ENCODE measurements at regions not wholly inside any gene's neighbourhood (a gene's known extent, or its start where the extent isn't known, plus 50 kb on each side); places are given as distances from the start of the nearest gene placed in this dataset.
"Not testable (repeated sequence)": the region's sequence is repeated elsewhere in the genome, so short reads cannot be mapped to it uniquely, and the experiment has no call there.

DNA sequence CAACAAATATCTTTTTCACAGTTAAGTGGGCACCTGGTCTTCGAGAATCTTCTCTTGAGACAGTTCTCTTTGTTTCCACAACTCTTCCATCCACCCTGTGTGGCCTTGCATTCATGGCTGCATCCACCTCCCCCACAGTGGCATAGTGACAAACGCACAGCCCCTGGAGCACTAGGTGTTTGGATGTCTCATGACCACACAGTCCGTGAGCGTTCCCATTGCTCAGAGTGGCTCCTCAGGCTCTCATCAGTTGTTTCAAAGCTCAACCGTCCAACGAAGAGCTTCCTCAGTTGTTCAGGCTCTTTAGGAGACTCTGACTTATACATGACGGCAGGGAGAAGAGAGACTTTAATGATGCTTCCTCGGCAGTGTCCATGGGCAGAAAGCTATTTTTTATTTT is 191.6 kb downstream of the CDRT15L2 start:
- no peak for DNase-seq (ENCODE audit: low read depth)

DNA sequence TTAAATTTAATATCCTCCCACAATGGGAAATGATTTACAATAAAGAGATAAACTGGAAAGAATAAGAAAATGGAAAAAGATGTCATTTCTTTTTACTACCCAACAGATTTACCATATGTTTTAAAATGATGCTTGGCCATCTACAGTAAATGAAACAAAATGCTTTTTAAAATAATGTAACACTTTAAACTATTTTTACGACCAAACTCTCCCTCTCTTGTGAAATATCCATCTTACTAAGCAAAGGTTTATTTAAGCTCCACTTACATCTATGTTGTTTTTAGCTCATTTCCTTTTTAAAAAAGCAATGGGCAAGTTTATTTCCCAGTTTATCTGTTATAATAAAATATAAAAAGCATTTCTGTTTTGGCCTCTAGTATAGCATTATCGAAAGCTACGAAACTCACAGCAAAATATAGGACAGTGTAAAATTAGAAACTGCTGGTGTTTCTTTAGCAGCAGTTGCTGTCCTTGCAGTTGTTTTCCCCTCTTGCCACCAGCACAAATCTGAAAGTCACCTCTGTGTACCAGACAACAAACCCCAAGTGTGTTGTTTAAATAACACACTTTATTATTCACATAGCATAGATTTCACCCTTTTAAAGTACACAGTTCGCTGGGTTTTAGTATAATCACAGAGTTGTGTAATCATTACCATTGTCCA is 195.1 kb downstream of the CDRT15L2 start:
- DNase-seq (ENCODE audit: low read depth) = no peak

DNA sequence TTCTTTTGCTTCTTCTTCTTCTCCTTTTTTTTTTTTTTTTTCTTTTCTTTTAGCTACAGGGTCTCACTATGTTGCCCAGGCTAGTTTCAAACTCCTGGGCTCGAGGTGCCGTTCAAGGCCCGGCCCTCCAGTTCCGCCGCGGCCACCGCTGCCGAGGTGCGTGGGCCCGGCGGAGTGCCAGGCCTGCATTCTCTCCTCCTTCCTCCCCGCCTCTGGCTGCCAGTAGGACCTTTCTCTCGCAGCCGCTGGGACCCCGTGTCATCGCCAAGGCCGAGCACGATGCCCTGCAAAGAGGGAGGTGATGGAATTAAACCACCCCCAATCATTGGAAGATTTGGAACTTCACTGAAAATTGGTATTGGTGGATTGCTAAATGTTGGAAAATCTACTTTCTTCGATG is 195.8 kb downstream of the CDRT15L2 start:
- DNase-seq (ENCODE audit: low read depth) = no peak

GRCh38 chr17:20779521-20779920 is 200.0 kb downstream of the CDRT15L2 start:
- DNase-seq (ENCODE audit: low read depth) = no peak

DNA sequence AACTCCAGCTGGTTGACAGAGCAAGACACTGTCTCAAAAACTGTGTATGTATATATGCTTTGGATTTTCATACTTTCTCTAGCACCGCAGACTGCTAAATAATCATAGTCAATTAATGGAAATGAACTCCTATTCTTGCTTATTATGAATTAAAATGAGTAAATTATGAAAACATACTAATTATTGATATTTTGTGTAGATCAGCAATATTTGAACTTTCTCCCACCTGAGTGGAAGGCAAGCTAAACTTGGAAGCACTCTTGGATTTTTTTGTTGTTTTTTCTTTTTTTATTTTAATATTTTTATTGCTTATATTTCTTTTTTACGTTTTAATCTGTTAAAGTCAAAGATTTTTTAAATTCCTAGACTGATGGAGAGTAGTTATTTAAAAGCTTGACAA is 201.7 kb downstream of the CDRT15L2 start:
- DNase-seq (ENCODE audit: low read depth) = no peak

DNA sequence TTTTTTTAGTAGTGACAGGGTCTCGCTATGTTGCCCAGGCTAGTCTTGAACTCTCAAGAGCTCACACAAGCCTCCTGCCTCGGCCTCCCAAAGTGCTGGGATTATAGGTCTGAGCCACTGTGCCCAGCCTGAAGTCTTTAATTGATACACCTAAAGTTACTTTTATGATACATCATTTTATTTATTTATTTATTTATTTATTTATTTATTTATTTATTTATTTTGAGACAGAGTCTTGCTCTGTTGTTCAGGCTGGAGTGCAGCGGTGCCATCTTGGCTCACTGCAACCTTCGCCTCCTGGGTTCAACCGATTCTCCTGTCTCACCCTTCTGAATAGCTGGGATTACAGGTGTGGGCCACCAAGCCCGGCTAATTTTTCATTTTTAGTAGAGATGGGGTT is 202.3 kb downstream of the CDRT15L2 start:
- not testable (repeated sequence) for DNase-seq (ENCODE audit: low read depth)

- no peak for DNase-seq (ENCODE audit: low read depth)
These were observed 203.6 kb downstream of the CDRT15L2 start for GRCh38 chr17:20783091-20783490.

- DNase-seq (ENCODE audit: low read depth) = no peak
These were observed 204.7 kb downstream of the CDRT15L2 start for GRCh38 chr17:20784100-20784665.

DNA sequence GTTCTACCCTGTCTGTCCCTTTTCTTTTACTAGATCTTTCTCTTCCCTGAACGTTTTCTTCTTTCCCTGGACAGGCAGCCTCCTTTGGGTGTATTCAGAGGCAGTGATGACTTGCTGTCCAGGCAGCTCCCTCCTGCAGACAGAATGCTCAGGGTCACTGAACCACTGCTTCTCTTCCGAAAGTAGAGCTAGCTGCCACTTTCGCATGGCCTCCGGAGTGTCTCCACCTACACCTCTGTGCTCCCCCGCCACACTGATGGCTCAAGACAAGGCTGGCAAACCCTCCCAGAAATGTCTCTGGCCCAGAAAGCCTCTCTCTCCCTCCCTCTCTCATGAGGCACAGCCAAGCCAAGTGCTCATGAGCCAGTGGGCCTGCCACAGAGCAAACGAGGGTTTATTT is 207.8 kb downstream of the CDRT15L2 start:
- no peak for DNase-seq (ENCODE audit: low read depth)

- DNase-seq (ENCODE audit: low read depth) = no peak
These were observed 212.1 kb downstream of the CDRT15L2 start for GRCh38 chr17:20791626-20792025.

DNA sequence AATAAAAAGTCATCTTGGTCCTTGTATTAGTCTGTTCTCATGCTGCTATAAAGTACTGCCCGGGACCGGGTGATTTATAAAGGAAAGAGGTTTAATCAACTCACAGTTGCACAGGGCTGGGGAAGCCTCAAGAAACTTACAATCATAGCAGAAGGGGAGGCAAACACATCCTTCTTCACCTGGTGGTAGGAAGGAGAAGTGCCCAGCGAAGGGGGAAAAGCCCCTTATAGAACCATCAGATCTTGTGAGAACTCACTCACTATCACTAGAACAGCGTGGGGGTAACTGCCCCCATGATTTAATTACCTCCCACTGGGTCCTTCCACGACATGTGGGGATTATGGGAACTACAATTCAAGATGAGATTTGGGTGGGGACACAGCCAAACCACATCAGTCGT is 215.0 kb downstream of the CDRT15L2 start:
- not testable (repeated sequence) for DNase-seq (ENCODE audit: low read depth)

GRCh38 chr17:20797292-20797691 is 217.8 kb downstream of the CDRT15L2 start:
- DNase-seq (ENCODE audit: low read depth) = no peak

DNA sequence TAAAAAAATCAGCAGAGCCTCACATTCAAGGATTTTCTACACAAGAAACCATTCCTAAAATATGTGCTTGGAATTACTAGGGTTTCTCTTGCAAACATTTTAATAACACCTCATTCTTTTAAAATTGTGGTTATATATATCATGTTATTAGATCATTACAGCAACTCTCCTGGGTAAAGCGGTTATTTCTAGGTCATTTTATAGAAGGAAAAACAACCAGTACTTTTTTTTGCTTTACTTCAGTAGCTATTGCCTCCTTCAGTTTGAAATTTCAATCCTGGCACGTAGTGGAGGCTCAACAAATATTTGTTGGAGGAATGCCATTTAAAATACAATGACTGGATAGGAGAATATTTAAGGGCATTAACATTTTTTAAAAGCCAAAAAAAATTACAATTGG is 220.6 kb downstream of the CDRT15L2 start:
- no peak for DNase-seq (ENCODE audit: low read depth)

DNA sequence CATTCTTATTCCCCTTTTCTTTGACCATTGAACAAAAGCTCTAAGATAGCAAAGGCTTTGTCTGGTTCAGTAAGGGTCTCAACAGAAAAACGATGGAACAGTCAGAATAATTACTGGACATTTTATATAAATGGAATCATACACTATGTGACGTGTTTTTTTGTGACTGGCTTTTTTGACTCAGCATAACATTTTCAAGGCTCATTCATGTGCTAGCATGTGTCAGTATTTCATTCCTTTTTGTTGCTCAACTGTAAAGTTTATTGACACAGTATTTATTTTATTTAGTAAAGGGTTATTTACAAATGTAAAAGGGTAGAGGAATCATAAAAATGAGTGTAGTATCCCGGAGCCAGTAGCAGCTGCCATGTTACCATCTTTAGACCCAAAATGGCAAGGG is 226.2 kb downstream of the CDRT15L2 start:
- no peak for DNase-seq (ENCODE audit: low read depth)

DNA sequence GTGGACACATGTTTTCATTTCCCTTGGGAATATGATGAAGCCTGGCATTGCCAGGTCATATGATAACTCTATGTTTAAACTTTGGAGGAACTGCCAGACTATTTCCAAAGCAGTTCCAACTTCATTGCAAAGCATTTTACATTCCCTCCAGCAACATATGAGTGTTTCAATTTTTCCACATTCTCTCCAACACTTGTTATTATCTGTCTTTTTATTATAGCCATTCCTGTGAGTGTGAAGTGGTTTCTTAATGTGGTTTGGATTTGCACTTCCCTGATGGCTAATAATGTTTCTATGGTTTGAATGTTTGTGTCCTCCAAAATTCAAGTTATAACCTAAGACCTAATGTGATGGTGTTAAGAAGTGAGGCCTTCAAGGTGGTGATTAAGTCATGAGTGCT is 228.0 kb downstream of the CDRT15L2 start:
- not testable (repeated sequence) for DNase-seq (ENCODE audit: low read depth)

- DNase-seq (ENCODE audit: low read depth) = not testable (repeated sequence)
These were observed 227.4 kb downstream of the USP22 start for GRCh38 chr17:20815410-20815809.

GRCh38 chr17:20823905-20824304 is 218.9 kb downstream of the USP22 start:
- DNase-seq (ENCODE audit: low read depth) = no peak

GRCh38 chr17:20825539-20825938 is 217.3 kb downstream of the USP22 start:
- DNase-seq (ENCODE audit: low read depth) = no peak

- not testable (repeated sequence) for DNase-seq (ENCODE audit: low read depth)
These were observed 202.4 kb downstream of the USP22 start for GRCh38 chr17:20840453-20840852.

GRCh38 chr17:20840987-20841865 is 201.6 kb downstream of the USP22 start:
- DNase-seq (ENCODE audit: low read depth) = not testable (repeated sequence)

DNA sequence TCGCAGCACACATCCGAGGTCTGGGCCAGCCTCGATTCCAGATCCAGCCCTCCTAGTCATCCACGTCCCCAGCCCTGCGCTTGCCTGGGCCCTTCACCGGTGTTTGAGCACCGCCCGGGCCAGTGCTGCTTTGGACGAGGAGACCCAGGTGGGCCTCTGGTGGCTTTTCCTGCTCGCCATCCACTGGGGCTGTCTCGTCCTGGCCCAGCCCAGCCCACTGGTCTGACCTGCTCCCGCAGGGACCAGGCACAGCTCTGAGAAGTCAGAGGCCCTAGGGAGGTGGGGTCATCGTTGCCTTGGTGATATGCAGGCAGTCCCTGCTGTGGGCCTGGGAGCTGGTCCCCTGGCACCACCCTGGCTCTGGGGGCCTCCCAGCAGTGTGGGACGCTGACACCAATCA is 200.8 kb downstream of the USP22 start:
- DNase-seq (ENCODE audit: low read depth) = not testable (repeated sequence)

DNA sequence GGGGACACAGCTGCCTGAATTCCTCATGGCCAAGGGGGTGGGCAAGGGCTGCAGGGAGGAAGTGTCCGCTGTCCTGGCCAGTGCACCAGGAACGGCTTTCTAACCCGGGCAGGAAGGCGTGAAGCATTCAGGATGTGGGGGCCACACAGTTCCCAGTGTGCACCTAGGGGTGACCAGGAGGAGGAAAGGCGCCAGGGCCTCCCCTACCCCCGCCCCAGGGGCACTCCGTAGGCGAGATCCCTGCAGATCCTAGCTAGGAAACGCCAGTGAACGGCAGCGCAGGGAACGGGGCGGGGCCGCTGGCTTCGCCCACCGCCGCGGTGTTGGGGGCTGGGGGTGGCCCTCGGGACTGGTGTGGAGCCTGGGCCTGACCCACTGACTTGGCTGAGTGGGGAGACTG is 199.6 kb downstream of the USP22 start:
- not testable (repeated sequence) for DNase-seq (ENCODE audit: low read depth)
